ENCODE measurements at regions not wholly inside any gene's neighbourhood (a gene's known extent, or its start where the extent isn't known, plus 50 kb on each side); places are given as distances from the start of the nearest gene placed in this dataset.

- DNase-seq (ENCODE audit: low read depth in 3 of 3), result no peak
These were observed 592.9 kb downstream of the BCOR start for GRCh38 chrX:39504850-39505259.

DNA sequence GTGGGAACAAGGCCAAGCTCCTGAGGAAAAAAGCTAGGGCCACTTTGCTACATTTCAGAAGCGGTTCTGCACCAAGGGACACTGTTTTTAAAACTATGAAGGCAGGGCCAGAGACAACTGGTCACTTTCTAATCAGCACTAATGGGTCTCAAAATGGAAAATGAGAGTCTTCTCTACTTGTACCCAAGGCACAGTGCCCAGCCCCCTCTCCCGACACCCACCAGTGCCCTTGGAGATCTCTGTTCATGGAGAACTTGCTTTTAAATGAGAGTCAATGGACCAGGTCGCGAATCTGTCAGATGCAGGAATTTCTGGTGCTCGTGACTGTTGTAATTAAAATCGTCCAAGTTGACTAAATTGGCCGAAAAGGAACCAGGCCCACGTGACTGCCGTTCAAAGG lies 591.6 kb downstream of the BCOR start:
- no peak for DNase-seq (ENCODE audit: low read depth in 3 of 3)

GRCh38 chrX:39507034-39507433 lies 590.7 kb downstream of the BCOR start:
- no peak for DNase-seq (ENCODE audit: low read depth in 3 of 3)

- DNase-seq (ENCODE audit: low read depth in 3 of 3), result no peak
These were observed 590.0 kb downstream of the BCOR start for GRCh38 chrX:39507617-39508299.

DNA sequence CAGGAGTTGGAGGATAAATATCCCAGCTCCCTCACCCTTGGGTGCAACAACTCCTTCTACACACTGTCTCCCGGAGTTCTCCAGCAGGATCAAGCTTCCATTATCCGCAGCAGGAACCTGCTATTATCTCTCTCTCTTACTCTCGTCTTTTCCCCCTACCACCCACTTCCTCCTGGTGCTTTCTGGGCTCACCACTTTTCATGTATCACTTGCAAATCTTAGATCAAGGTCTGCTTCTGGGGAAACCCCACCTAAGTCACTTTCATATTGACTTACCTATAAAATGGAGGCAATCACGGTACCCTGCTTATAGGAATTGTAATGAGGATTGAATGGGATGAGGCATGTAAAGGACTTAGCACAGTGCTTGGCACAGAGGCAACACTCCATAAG lies 589.5 kb downstream of the BCOR start:
- DNase-seq (ENCODE audit: low read depth in 3 of 3), result no peak

DNA sequence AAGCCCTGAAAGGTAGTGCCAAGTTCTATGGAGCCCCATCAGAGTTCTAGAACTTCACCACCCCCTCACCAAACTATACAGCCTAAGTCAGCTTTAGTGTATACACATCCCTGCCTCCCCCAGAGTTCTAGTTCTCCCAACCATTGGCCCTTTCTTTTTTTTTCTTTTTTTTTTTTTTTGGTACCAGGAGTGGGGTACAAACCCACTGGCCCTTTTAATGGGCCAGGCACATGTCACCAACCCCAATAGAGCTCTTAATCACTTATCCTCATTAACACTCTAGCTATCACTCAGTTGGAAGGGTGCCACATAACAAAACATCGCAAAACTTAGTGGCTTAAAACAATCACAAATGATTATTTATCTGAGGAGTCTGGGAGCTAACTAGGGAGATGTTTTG lies 588.6 kb downstream of the BCOR start:
- DNase-seq (ENCODE audit: low read depth in 3 of 3), result no peak

GRCh38 chrX:39513836-39514235 lies 583.9 kb downstream of the BCOR start:
- no peak for DNase-seq (ENCODE audit: low read depth in 3 of 3)

DNA sequence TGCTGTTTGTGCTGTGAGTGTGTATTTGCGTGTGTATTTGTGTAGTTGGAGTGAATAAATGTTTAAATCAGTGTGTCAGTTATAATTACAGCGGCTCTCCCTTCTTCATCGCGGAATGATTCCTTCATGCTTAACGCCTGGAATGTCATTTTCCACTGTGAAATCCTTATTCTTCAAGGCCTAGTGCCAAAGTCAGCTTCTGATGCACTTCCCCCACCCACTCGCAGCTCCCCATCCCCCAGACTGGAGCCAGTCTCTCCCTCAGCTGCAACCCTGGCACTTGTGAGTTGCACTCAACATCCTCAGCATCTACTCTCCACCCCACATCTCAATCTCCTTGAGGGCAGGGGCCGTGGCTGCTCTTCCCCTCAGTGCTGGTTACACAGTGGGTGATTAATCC lies 583.0 kb downstream of the BCOR start:
- no peak for DNase-seq (ENCODE audit: low read depth in 3 of 3)

DNA sequence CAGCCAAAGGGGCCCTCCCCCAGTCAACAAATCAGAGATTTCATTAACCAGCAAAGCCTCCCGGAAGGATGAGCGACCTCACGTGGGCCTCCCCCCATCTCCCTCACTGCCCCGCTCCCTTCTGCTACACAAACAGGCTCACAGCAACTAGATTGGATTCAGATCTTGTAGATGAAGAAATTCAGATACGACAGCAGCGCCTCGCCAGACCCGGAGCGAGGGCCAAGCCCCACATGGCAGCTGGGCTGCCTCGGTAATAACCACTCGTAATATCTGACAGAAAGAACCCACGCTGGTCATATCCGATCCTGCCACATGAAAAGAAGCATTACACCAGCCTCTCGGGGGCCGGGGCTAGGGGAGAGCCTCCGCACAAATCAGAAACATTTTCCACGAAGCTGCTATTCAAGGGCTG lies 581.3 kb downstream of the BCOR start:
- DNase-seq (ENCODE audit: low read depth in 3 of 3), result no peak

- DNase-seq (ENCODE audit: low read depth in 3 of 3), result no peak
These were observed 579.2 kb downstream of the BCOR start for GRCh38 chrX:39518476-39519029.

- no peak for DNase-seq (ENCODE audit: low read depth in 3 of 3)
These were observed 578.7 kb downstream of the BCOR start for GRCh38 chrX:39519030-39519488.

GRCh38 chrX:39519566-39520301 lies 578.0 kb downstream of the BCOR start:
- no peak for DNase-seq (ENCODE audit: low read depth in 3 of 3)

- no peak for DNase-seq (ENCODE audit: low read depth in 3 of 3)
These were observed 572.0 kb downstream of the BCOR start for GRCh38 chrX:39525758-39526157.

- DNase-seq (ENCODE audit: low read depth in 3 of 3), result no peak
These were observed 570.7 kb downstream of the BCOR start for GRCh38 chrX:39527025-39527424.

GRCh38 chrX:39528161-39528916 lies 569.4 kb downstream of the BCOR start:
- no peak for DNase-seq (ENCODE audit: low read depth in 3 of 3)

DNA sequence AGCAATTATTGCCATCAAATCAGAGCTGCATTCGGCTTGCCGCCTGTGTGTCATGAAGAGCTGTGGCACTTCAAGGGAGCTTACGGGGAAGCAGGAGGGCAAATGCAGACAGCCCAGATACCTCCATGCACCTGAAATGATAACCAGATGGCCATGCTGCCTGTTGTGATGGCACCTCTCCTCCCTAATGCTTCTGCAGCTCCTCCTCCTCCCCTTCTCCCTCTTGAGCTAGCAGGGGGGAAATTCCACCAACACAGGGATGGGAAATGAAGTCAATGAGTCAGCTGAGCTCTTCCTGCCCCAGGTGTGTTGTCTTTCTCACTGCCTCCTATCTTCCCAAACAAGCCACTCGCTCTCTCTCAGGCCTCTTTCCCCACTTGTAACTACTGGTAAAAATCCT lies 565.0 kb downstream of the BCOR start:
- DNase-seq (ENCODE audit: low read depth in 3 of 3), result no peak

GRCh38 chrX:39534949-39535348 lies 562.8 kb downstream of the BCOR start:
- no peak for DNase-seq (ENCODE audit: low read depth in 3 of 3)

GRCh38 chrX:39536211-39536610 lies 561.5 kb downstream of the BCOR start:
- DNase-seq (ENCODE audit: low read depth in 3 of 3), result no peak

GRCh38 chrX:39541881-39542280 lies 555.9 kb downstream of the BCOR start:
- DNase-seq (ENCODE audit: low read depth in 3 of 3), result no peak

DNA sequence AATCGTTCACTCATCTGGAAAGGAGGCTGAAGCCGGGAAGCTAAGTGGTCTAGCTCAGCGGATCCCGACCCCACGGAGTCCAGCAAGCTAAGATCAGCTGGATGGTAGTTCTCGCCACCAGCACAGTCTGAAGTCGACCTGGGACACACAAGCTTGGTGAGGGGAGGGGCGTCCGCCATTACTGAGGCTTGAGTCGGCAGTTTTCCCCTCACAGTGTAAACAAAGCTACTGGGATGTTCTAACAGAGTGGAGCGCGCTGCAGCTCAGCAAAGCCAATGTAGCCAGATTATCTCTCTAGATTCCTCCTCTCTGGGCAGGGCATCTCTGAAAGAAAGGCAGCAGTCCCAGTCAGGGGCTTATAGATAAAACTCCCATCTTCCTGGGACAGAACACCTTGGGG lies 555.4 kb downstream of the BCOR start:
- no peak for DNase-seq (ENCODE audit: low read depth in 3 of 3)

DNA sequence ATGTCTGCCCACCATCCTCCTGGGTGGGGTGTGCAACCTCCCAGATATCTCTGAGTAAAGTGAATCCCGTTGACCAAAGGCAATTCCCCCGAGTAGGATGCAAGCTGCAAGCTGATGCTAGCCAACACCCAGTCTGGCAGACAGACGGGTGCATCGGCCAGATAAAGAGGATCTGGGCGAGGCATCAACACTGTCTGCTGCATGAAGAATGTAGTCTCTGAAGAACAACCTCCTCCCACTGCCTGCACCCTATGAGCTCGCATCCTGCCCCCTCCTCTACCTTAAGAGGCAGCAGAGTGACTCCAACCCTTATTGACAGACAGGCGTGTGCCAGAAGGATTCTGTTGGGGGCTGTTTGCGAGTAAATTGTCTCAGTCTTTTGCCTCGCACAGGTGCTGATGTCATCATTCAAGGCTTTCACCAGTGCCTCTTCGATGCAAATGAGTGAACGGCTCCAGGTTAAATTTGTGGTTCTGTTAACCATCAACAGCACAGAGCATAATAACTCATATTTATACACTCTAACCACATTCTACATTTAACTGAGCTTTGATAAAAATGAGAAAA lies 546.9 kb downstream of the BCOR start:
- DNase-seq (ENCODE audit: low read depth in 3 of 3), result no peak

DNA sequence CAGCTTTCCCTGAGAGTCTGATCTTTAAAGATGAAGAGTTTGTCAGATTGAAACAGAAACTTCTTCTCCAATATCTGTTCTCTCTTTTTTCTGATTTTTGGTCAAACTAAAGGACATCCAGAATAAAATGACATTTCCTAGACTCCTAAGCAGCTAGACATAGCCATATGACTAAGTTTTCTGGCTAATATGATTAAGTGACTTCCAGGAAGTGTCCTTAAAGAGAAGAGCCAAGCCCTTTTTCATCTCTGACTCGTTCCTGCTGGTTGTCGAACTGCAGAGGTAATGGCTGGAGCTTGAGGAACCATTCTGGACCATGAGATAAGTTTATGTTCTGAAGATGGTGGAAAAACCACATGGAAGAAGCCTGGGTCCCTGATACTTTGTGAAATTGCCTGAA lies 546.0 kb downstream of the BCOR start:
- no peak for DNase-seq (ENCODE audit: low read depth in 3 of 3)
